SJSA1 (cell line): ENCODE measurements at regions not wholly inside any gene's neighbourhood (a gene's known extent, or its start where the extent isn't known, plus 50 kb on each side); places are given as distances from the start of the nearest gene placed in this dataset.

Experiments used
- DNase-seq, 2 experiments: peaks; one replicate each; pipeline ENCODE4 v3.0.0-alpha.2; 2015 to 2020; ENCODE audit warnings: low spot score in 2 of 2, low read depth in 1 of 2
- H3K27ac ChIP-seq: fragments of 250-450 bp; sonication (Bioruptor Pico); 2 replicates; pipeline ENCODE4 v1.5.1; 2020; ENCODE audit warnings: mild to moderate bottlenecking, moderate library complexity
- H3K27me3 ChIP-seq: fragments of 250-450 bp; sonication (Bioruptor Pico); replicated peaks from 2 replicates; pipeline ENCODE4 v1.5.1; 2020; ENCODE audit warnings: mild to moderate bottlenecking, moderate library complexity
- H3K36me3 ChIP-seq: fragments of 250-450 bp; sonication (Bioruptor Pico); 2 replicates; pipeline ENCODE4 v1.5.1; 2020; ENCODE audit warnings: mild to moderate bottlenecking
- H3K4me1 ChIP-seq: fragments of 250-450 bp; sonication (Bioruptor Pico); replicated peaks from 2 replicates; pipeline ENCODE4 v1.6.1; 2021; ENCODE audit warnings: mild to moderate bottlenecking
- H3K4me3 ChIP-seq: fragments of 250-450 bp; sonication (Bioruptor Pico); 2 replicates; pipeline ENCODE4 v1.5.1; 2020; ENCODE audit warnings: mild to moderate bottlenecking
- H3K9me3 ChIP-seq: fragments of 250-450 bp; sonication (Bioruptor Pico); replicated peaks from 2 replicates; pipeline ENCODE4 v1.5.1; 2020; ENCODE audit warnings: mild to moderate bottlenecking

GRCh38 chr2:18251486-18251885 is 309.0 kb downstream of the RDH14 start:
- no peaks in the 10 kb centered on the region for H3K36me3 ChIP-seq
- no peaks in the 10 kb centered on the region for H3K27me3 ChIP-seq
- DNase-seq: no peak
- no peaks in the 10 kb centered on the region for H3K9me3 ChIP-seq
- peaks cover 15% of the 10 kb centered on the region for H3K4me1 ChIP-seq
- no peak overlapping the region for H3K27ac ChIP-seq
- H3K4me3 ChIP-seq: no peak overlapping the region

DNA sequence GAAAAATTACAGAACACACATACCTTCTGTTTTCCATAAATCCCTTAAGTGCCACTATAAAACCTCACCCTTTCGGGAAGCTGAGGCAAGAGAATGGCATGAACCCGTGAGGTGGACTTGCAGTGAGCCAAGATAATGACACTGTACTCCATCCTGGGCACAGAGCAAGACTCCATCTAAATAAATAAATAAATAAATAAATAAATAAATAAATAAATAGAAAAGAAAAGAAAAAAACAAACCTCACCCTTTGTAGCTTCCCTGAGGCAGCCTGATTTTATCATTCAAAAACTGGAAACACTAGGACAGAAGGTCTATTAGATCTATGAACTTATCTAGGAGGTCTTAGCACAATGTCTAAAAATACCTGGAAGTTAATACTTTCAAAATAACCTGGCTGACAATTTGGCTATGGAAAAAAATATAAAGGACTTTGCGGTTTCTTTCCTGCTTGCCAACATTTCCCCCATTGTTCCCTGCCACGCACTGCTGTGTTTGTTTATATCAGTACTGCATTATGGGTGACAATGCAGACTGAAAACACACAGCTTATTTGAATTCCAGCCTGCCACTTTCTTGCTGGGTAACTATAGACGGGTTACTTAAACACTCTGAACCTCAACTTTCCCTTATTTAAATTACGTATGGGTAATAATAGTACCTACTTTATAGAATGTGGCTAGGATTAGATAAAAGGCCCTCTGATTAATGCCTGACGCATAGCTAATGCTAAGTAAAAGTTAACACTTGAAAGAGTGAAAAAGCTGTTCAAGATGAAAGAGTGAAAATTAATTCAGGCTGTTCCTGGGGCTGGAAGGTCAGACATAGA is 313.0 kb downstream of the RDH14 start:
- peak; percentile 60 to 66 for DNase-seq
- Histone ChIP-seq H3K4me1 (peaks cover 15% of the 10 kb centered on the region), H3K9me3 (no peaks in the 10 kb centered on the region)

GRCh38 chr2:18245375-18245774 is 315.1 kb downstream of the RDH14 start:
- Histone ChIP-seq H3K4me1 (peaks cover 15% of the 10 kb centered on the region), H3K4me3 (no peak overlapping the region), H3K36me3 (no peaks in the 10 kb centered on the region), H3K9me3 (no peaks in the 10 kb centered on the region), H3K27me3 (no peaks in the 10 kb centered on the region), H3K27ac (no peak overlapping the region)
- DNase-seq: no peak

More for the DNA sequence above, 313.0 kb downstream of the RDH14 start:
- Histone ChIP-seq H3K36me3 (no peaks in the 10 kb centered on the region), H3K4me3 (no peak overlapping the region), H3K27me3 (no peaks in the 10 kb centered on the region), H3K27ac (0 out of 2 replicates have a peak overlapping the region, but pooled peaks have one; percentile 3)

DNA sequence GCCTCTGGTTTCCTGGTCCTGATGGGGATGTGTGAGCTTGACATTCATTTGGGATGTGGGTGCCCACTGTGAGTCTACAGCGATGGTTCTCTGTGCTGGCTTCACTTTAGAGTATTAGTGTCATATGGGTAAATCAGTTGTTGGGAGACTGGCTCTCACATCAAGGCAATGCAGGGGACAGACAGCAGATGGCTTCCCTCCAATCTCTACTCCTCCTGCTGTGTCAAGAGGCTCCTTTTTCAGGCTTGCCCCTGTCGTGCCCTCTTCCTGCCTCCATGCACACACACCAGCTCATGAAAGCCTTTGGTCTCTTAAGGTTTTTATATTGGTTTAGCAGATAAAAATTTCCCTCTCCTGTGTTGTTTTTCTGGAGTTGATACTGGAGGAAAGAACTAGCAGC is 315.6 kb downstream of the RDH14 start:
- Histone ChIP-seq H3K4me3 (no peak overlapping the region), H3K9me3 (no peaks in the 10 kb centered on the region), H3K4me1 (peaks cover 15% of the 10 kb centered on the region), H3K36me3 (no peaks in the 10 kb centered on the region), H3K27ac (no peak overlapping the region), H3K27me3 (no peaks in the 10 kb centered on the region)
- no peak for DNase-seq

DNA sequence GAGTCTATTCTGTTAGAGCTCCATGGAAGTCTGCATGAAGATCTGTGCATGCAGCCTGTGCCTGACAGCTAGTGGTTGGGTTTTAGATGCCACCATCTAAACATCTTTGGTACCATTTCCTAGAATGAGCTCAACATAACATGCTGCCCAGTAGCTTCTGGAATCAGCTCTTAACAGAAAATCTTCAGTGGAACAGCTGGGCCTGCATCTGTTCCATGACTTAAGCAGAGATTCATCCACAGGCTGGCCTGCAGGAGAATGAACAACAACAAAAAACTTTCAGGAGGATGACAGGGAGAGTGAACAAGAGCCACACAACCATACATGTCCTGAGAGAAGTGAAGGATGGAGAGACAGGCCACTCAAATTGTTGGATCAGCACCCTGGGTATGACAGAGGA is 316.6 kb downstream of the RDH14 start:
- Histone ChIP-seq H3K4me1 (peaks cover 15% of the 10 kb centered on the region), H3K9me3 (no peaks in the 10 kb centered on the region), H3K27ac (no peak overlapping the region), H3K4me3 (no peak overlapping the region), H3K36me3 (no peaks in the 10 kb centered on the region), H3K27me3 (no peaks in the 10 kb centered on the region)
- DNase-seq: no peak

DNA sequence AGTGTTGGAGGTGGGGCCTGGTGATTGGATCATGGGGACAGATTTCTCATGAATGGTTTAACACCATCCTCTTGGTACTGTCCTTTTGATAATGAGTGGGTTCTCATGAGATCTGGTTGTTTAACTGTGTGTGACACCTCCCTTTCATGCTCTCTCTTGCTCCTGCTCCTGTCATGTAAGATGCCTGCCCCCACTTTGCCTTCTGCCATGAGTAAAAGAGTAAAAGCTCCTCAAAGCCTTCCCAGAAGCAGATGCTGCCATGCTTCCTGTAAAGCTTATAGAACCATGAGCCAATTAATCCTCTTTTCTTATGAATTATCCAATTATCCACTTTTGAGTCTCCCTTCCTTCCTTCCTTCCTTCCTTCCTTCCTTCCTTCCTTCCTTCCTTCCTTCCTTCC is 317.7 kb downstream of the RDH14 start:
- no peak overlapping the region for H3K4me3 ChIP-seq
- peaks cover 11% of the 10 kb centered on the region for H3K4me1 ChIP-seq
- H3K27ac ChIP-seq: no peak overlapping the region
- no peaks in the 10 kb centered on the region for H3K27me3 ChIP-seq
- H3K36me3 ChIP-seq: no peaks in the 10 kb centered on the region
- no peaks in the 10 kb centered on the region for H3K9me3 ChIP-seq
- DNase-seq: no peak

- Histone ChIP-seq H3K36me3 (no peaks in the 10 kb centered on the region), H3K9me3 (no peaks in the 10 kb centered on the region), H3K27ac (no peak overlapping the region), H3K4me1 (peaks cover 9% of the 10 kb centered on the region), H3K4me3 (no peak overlapping the region), H3K27me3 (no peaks in the 10 kb centered on the region)
- DNase-seq: no peak
Measured at GRCh38 chr2:18238209-18238608, 322.2 kb downstream of the RDH14 start.

- Histone ChIP-seq H3K9me3 (no peaks in the 10 kb centered on the region), H3K36me3 (no peaks in the 10 kb centered on the region), H3K27ac (no peak overlapping the region), H3K4me1 (peaks cover 17% of the 10 kb centered on the region), H3K27me3 (no peaks in the 10 kb centered on the region), H3K4me3 (no peak overlapping the region)
- no peak for DNase-seq
Measured at GRCh38 chr2:18237298-18237697, 323.2 kb downstream of the RDH14 start.

GRCh38 chr2:18232731-18233438 is 327.6 kb downstream of the RDH14 start:
- Histone ChIP-seq H3K27ac (no peak overlapping the region), H3K9me3 (no peaks in the 10 kb centered on the region), H3K4me1 (peaks cover 17% of the 10 kb centered on the region), H3K36me3 (no peaks in the 10 kb centered on the region), H3K4me3 (no peak overlapping the region), H3K27me3 (no peaks in the 10 kb centered on the region)
- DNase-seq: peak in 1 of 2 experiments; percentile 53

- Histone ChIP-seq H3K27ac (no peak overlapping the region), H3K36me3 (no peaks in the 10 kb centered on the region), H3K4me1 (peaks cover 17% of the 10 kb centered on the region), H3K4me3 (no peak overlapping the region), H3K9me3 (no peaks in the 10 kb centered on the region), H3K27me3 (no peaks in the 10 kb centered on the region)
- no peak for DNase-seq
Measured at GRCh38 chr2:18230668-18231067, 329.8 kb downstream of the RDH14 start.

DNA sequence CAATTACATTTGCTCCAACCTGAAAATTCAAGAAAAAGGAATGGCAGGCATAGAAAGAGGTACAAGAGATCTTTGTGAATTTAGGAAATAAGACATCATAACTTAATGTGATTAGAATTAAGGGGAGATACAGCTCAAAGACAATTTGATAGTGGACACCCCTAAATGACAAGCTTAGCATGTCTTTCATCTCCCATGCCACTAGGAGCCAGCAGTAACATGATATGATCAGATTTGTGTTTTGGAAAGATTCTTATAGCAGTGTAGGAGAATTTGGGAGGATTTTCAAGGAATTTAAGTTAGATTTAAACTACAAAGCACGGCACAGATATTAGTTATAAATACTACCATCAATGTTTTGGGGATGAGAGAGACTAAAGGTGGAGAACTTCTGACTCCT is 340.8 kb downstream of the RDH14 start:
- DNase-seq: no peak
- Histone ChIP-seq H3K27me3 (no peaks in the 10 kb centered on the region), H3K27ac (no peak overlapping the region), H3K4me1 (0 out of 2 replicates have a peak, but pooled peaks cover 3% of the 10 kb centered on the region), H3K36me3 (no peaks in the 10 kb centered on the region), H3K9me3 (no peaks in the 10 kb centered on the region), H3K4me3 (no peak overlapping the region)

- no peaks in the 10 kb centered on the region for H3K27me3 ChIP-seq
- H3K9me3 ChIP-seq: no peaks in the 10 kb centered on the region
- no peak overlapping the region for H3K27ac ChIP-seq
- H3K36me3 ChIP-seq: no peaks in the 10 kb centered on the region
- no peak for DNase-seq
- 0 out of 2 replicates have a peak, but pooled peaks cover 3% of the 10 kb centered on the region for H3K4me1 ChIP-seq
- H3K4me3 ChIP-seq: no peak overlapping the region
Measured at GRCh38 chr2:18218160-18218933, 339.9 kb downstream of the KCNS3 start.

- Histone ChIP-seq H3K9me3 (no peaks in the 10 kb centered on the region), H3K4me3 (no peak overlapping the region), H3K4me1 (peaks cover 10% of the 10 kb centered on the region), H3K27me3 (no peaks in the 10 kb centered on the region), H3K27ac (no peak overlapping the region), H3K36me3 (no peaks in the 10 kb centered on the region)
- DNase-seq: no peak
Measured at GRCh38 chr2:18214936-18215335, 336.5 kb downstream of the KCNS3 start.

- Histone ChIP-seq H3K9me3 (no peaks in the 10 kb centered on the region), H3K4me3 (no peak overlapping the region), H3K36me3 (no peaks in the 10 kb centered on the region), H3K27me3 (no peaks in the 10 kb centered on the region), H3K27ac (no peak overlapping the region), H3K4me1 (peaks cover 13% of the 10 kb centered on the region)
- no peak for DNase-seq
Measured at GRCh38 chr2:18213986-18214385, 335.5 kb downstream of the KCNS3 start.
